Cardiac muscle cell (in vitro differentiated cells and primary cell): ENCODE measurements at regions not wholly inside any gene's neighbourhood (a gene's known extent, or its start where the extent isn't known, plus 50 kb on each side); places are given as distances from the start of the nearest gene placed in this dataset.

Experiments used
- DNase-seq, 2 donors: peaks; one replicate each; pipeline versions ENCODE4 v3.0.0 to v3.0.0-alpha.2; 2010 to 2017; ENCODE audit warnings: low read depth in 1 of 2, low spot score in 1 of 2
- H3K27ac ChIP-seq: fragments of 200-600 bp; sonication (generic); 2 replicates; pipeline ENCODE4 v1.5.1; 2016
- H3K27me3 ChIP-seq: fragments of 200-600 bp; sonication (generic); 2 replicates; pipeline ENCODE4 v1.6.0; 2016; ENCODE audit warnings: control low read depth
- H3K36me3 ChIP-seq: fragments of 200-600 bp; sonication (generic); 2 replicates; pipeline ENCODE4 v1.5.1; 2016; ENCODE audit warnings: control low read depth
- H3K4me1 ChIP-seq: fragments of 200-600 bp; sonication (generic); 2 replicates; pipeline ENCODE4 v1.8.1; 2017; ENCODE audit warnings: low read depth, mild to moderate bottlenecking, mixed run types
- H3K4me3 ChIP-seq: fragments of 200-600 bp; sonication (generic); 2 replicates; pipeline ENCODE4 v1.5.1; 2016; ENCODE audit warnings: mild to moderate bottlenecking
- H3K9me3 ChIP-seq: fragments of 200-600 bp; sonication (generic); 2 replicates; pipeline ENCODE4 v1.5.1; 2017; ENCODE audit warnings: low read depth, mild to moderate bottlenecking, control low read depth
- CTCF ChIP-seq: IDR thresholded peaks from 2 replicates; pipeline ENCODE4 v1.5.1; 2012; ENCODE audit warnings: low read depth, mild to moderate bottlenecking, low read length

- Histone ChIP-seq H3K27ac (no peak overlapping the region), H3K4me1 (peaks cover 8% of the 10 kb centered on the region), H3K4me3 (no peak overlapping the region), H3K36me3 (no peaks in the 10 kb centered on the region), H3K27me3 (no peaks in the 10 kb centered on the region), H3K9me3 (no peaks in the 10 kb centered on the region)
- TF ChIP-seq CTCF: no peak
- DNase-seq: no peak
Observed at GRCh38 chr2:43057742-43058725, 168.4 kb downstream of the ZFP36L2 start.

GRCh38 chr2:43057026-43057741 is 169.2 kb downstream of the ZFP36L2 start:
- no peak for TF ChIP-seq CTCF

GRCh38 chr2:43055985-43056384 is 170.4 kb downstream of the ZFP36L2 start:
- Histone ChIP-seq H3K4me1 (peaks cover 8% of the 10 kb centered on the region), H3K4me3 (no peak overlapping the region), H3K27ac (no peak overlapping the region), H3K36me3 (no peaks in the 10 kb centered on the region), H3K9me3 (no peaks in the 10 kb centered on the region), H3K27me3 (no peaks in the 10 kb centered on the region)
- TF ChIP-seq CTCF: no peak
- DNase-seq: no peak

More at GRCh38 chr2:43057026-43057741, 169.2 kb downstream of the ZFP36L2 start:
- no peaks in the 10 kb centered on the region for H3K27me3 ChIP-seq
- no peaks in the 10 kb centered on the region for H3K9me3 ChIP-seq
- DNase-seq: no peak
- no peaks in the 10 kb centered on the region for H3K36me3 ChIP-seq
- no peak overlapping the region for H3K4me3 ChIP-seq
- no peak overlapping the region for H3K27ac ChIP-seq
- H3K4me1 ChIP-seq: peaks cover 8% of the 10 kb centered on the region

- peaks cover 8% of the 10 kb centered on the region for H3K4me1 ChIP-seq
- no peaks in the 10 kb centered on the region for H3K36me3 ChIP-seq
- TF ChIP-seq CTCF: no peak
- no peak for DNase-seq
- H3K27me3 ChIP-seq: no peaks in the 10 kb centered on the region
- no peak overlapping the region for H3K27ac ChIP-seq
- H3K4me3 ChIP-seq: no peak overlapping the region
- no peaks in the 10 kb centered on the region for H3K9me3 ChIP-seq
Observed at GRCh38 chr2:43055086-43055912, 171.1 kb downstream of the ZFP36L2 start.

- H3K36me3 ChIP-seq: no peaks in the 10 kb centered on the region
- H3K4me1 ChIP-seq: peaks cover 3% of the 10 kb centered on the region
- no peak overlapping the region for H3K4me3 ChIP-seq
- no peaks in the 10 kb centered on the region for H3K27me3 ChIP-seq
- DNase-seq: peak in 1 of 2 donors; percentile 41
- no peak for TF ChIP-seq CTCF
- H3K9me3 ChIP-seq: no peaks in the 10 kb centered on the region
- H3K27ac ChIP-seq: no peak overlapping the region
Observed at GRCh38 chr2:43054367-43054766, 172.0 kb downstream of the ZFP36L2 start.
